ENCODE measurements at regions not wholly inside any gene's neighbourhood (a gene's known extent, or its start where the extent isn't known, plus 50 kb on each side); places are given as distances from the start of the nearest gene placed in this dataset.

DNA sequence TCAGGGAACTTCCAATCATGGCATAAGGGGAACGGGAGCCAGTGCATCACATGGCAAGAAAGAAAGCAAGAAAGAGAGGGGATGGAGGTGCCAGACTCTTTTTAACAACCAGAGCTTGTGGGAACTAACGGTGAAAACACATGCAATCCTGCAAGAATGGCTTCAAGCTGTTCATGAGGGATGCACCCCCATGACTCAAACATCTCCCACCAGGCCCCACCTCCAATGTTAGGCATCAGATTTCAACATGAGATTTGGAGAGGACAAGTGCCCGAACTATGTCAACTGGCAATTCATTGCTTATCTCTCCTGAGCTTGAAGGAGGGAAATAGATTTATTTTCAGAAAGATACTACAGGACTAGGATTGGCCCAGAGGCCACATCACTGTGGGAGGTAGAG, 270.0 kb downstream of the SLC4A3 start (continued):
- TF ChIP-seq ZNF302 (tag by site-specific recombination; IDR thresholded peaks at IDR 0.05; ENCODE audit: low read depth): no peak

DNA sequence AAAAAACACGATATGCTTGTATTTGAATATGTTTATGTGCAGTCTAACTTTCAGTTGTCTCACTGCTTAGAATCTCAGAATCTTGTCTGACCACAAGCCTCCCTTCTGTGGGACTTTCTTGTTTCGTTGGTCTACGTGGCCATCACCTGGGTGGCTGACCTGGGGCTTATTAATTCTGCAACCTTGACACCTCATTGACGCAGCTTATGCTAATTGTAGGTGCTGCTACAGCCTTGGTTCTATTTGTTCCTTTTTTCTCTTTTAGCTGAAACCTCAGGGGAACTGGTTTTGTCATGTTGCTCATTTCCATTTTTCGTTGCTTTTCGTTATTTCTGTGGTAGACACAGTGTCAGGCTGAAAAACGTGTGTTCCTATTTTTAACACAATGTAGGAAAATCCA, 273.7 kb downstream of the SLC4A3 start:
- Histone ChIP-seq H3K36me3 (ENCODE audit: control insufficient read depth in 2 of 2, insufficient read depth in 1 of 2, low read length in 2 of 2) (no peaks in the 10 kb centered on the region), H3K4me3 (ENCODE audit: low read depth, low read length) (no peak overlapping the region), H3K4me1 (ENCODE audit: control insufficient read depth, insufficient read depth, low read length) (no peaks in the 10 kb centered on the region), H3K27ac (ENCODE audit: extremely low read depth, low read depth, low read length) (no peak overlapping the region), H3K9me3 (ENCODE audit: control insufficient read depth, insufficient read depth, low read depth, low read length) (no peaks in the 10 kb centered on the region)
- CTCF ChIA-PET: interaction anchor here (0.6 kb wide), 1 partner anchor 65 kb away, joined by 3 read pairs; no protein-coding TSS in a partner anchor
- POLR2A ChIA-PET: no interaction called here
- no peak for TF ChIP-seq ZNF596 (tag by site-specific recombination; IDR thresholded peaks at IDR 0.05)
- TF ChIP-seq, protein P1, sequence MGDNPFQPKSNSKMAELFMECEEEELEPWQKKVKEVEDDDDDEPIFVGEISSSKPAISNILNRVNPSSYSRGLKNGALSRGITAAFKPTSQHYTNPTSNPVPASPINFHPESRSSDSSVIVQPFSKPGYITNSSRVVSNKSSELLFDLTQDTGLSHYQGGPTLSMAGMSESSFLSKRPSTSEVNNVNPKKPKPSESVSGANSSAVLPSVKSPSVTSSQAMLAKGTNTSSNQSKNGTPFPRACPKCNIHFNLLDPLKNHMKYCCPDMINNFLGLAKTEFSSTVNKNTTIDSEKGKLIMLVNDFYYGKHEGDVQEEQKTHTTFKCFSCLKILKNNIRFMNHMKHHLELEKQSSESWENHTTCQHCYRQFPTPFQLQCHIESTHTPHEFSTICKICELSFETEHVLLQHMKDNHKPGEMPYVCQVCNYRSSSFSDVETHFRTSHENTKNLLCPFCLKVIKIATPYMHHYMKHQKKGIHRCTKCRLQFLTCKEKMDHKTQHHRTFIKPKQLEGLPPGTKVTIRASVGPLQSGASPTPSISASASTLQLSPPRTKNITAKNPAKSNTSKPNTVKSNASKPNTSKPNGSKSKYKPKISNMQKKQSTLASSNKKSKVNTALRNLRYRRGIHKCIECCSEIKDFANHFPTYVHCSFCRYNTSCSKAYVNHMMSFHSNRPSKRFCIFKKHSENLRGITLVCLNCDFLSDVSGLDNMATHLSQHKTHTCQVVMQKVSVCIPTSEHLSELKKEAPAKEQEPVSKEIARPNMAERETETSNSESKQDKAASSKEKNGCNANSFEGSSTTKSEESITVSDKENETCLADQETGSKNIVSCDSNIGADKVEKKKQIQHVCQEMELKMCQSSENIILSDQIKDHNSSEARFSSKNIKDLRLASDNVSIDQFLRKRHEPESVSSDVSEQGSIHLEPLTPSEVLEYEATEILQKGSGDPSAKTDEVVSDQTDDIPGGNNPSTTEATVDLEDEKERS (tag by site-specific recombination; IDR thresholded peaks at IDR 0.05): no peak
- no peak for TF ChIP-seq ZNF311 (tag by site-specific recombination; IDR thresholded peaks at IDR 0.05; ENCODE audit: borderline replicate concordance)
- no peak for TF ChIP-seq ZXDB (tag by site-specific recombination; IDR thresholded peaks at IDR 0.05)
- no peak for TF ChIP-seq REPIN1 (tag by site-specific recombination; IDR thresholded peaks at IDR 0.05; ENCODE audit: low read depth)
- no peak for TF ChIP-seq ZSCAN23 (tag by site-specific recombination; IDR thresholded peaks at IDR 0.05)
- no peak for TF ChIP-seq OVOL3 (tag by site-specific recombination; IDR thresholded peaks at IDR 0.05)
- TF ChIP-seq GLI4 (tag by site-specific recombination; IDR thresholded peaks at IDR 0.05): no peak
- no peak for TF ChIP-seq ZNF555 (tag by site-specific recombination; conservative IDR thresholded peaks at IDR 0.05)
- no peak for TF ChIP-seq ZBTB8A (tag by site-specific recombination; IDR thresholded peaks at IDR 0.05)
- TF ChIP-seq ZSCAN30 (tag by site-specific recombination; IDR thresholded peaks at IDR 0.05): no peak
- TF ChIP-seq MZF1 (tag by site-specific recombination; IDR thresholded peaks at IDR 0.05; ENCODE audit: borderline replicate concordance): no peak
- TF ChIP-seq ZNF549 (tag by site-specific recombination; IDR thresholded peaks at IDR 0.05): no peak
- no peak for TF ChIP-seq GFI1B (tag by site-specific recombination; IDR thresholded peaks at IDR 0.05)

DNA sequence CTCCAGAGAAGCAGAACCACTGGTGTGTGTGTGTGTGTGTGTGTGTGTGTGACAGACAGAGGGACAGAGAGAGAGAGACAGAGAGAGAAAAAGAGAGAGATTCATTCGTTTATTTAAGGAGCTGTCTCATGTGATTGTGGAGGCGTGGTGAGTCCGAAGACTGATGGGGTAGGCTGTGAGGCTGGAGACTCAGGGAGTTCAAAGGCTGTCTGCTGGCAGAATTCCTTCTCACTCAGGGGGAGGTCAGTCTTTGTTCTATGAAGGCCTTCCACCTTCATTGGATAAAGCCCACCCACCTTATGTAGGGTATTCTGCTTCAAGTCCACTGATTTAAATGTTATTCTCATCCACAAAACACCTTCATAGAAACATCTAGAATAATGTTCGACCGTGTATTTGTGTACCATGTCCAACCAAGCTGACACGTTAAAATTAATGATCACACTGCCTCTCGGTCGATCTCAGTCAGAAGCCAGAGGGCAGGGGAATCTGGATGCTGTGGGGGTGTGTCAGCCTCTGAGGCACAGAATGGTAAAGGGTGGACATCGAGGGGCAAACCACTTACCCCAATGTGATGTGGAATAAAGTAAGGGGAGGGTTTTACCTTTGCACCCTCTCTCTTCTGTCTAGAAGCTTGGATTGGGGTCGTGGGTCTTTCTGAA, 275.6 kb downstream of the SLC4A3 start:
- Histone ChIP-seq H3K9me3 (ENCODE audit: control insufficient read depth, insufficient read depth, low read depth, low read length) (no peaks in the 10 kb centered on the region), H3K27ac (ENCODE audit: extremely low read depth, low read depth, low read length) (no peak overlapping the region), H3K36me3 (ENCODE audit: control insufficient read depth in 2 of 2, insufficient read depth in 1 of 2, low read length in 2 of 2) (no peaks in the 10 kb centered on the region), H3K4me3 (ENCODE audit: low read depth, low read length) (no peak overlapping the region), H3K4me1 (ENCODE audit: control insufficient read depth, insufficient read depth, low read length) (no peaks in the 10 kb centered on the region)
- TF ChIP-seq, protein P2, sequence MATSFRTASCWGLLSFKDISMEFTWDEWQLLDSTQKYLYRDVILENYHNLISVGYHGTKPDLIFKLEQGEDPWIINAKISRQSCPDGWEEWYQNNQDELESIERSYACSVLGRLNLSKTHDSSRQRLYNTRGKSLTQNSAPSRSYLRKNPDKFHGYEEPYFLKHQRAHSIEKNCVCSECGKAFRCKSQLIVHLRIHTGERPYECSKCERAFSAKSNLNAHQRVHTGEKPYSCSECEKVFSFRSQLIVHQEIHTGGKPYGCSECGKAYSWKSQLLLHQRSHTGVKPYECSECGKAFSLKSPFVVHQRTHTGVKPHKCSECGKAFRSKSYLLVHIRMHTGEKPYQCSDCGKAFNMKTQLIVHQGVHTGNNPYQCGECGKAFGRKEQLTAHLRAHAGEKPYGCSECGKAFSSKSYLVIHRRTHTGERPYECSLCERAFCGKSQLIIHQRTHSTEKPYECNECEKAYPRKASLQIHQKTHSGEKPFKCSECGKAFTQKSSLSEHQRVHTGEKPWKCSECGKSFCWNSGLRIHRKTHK (tag by site-specific recombination; IDR thresholded peaks at IDR 0.05): no peak
- ChIA-PET POLR2A (no interaction called here), CTCF (no interaction called here)

DNA sequence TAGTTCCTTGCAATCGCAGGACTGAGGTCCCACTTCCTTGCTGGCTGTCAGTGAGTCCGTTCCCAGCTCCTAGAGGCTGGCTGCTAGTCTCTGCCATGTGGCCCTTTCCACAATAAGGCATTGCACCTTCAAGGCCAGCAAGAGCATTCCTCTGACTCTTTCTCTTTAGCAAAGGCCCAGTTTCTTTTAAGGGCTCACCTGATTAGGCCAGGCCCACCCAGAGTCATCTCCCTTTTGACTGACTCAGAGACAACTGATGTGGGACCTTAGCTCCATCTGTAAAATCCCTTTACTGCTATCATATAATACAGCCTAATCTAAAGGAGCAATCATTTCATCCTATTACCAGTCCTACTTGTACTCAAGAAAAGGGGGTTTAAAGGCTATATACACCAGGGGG, 278.2 kb downstream of the SLC4A3 start:
- H3K36me3 ChIP-seq (ENCODE audit: control insufficient read depth in 2 of 2, insufficient read depth in 1 of 2, low read length in 2 of 2): no peaks in the 10 kb centered on the region
- no peaks in the 10 kb centered on the region for H3K9me3 ChIP-seq (ENCODE audit: control insufficient read depth, insufficient read depth, low read depth, low read length)
- peak; percentile 97 for TF ChIP-seq ZNF10 (tag by site-specific recombination; IDR thresholded peaks at IDR 0.05)
- TF ChIP-seq ZNF146 (tag by site-specific recombination; IDR thresholded peaks at IDR 0.05): no peak
- H3K27ac ChIP-seq (ENCODE audit: extremely low read depth, low read depth, low read length): no peak overlapping the region
- CTCF ChIA-PET: no interaction called here
- no peaks in the 10 kb centered on the region for H3K4me1 ChIP-seq (ENCODE audit: control insufficient read depth, insufficient read depth, low read length)
- POLR2A ChIA-PET: no interaction called here
- no peak overlapping the region for H3K4me3 ChIP-seq (ENCODE audit: low read depth, low read length)
